NOMO-1 (cell line): ENCODE measurements at regions not wholly inside any gene's neighbourhood (a gene's known extent, or its start where the extent isn't known, plus 50 kb on each side); places are given as distances from the start of the nearest gene placed in this dataset.
A peak's percentile ranks its signal among the peaks of the same experiment; 100 is the strongest.

ENCODE experiments used
- DNase-seq, 2 experiments: peaks; one replicate each; lab custom pipeline; 2025; ENCODE audit not compliant: unreplicated experiment in 2 of 2; lab: John Stamatoyannopoulos, UW

- no peak for DNase-seq
Observed at GRCh38 chr6:40097590-40097989, 163.3 kb upstream of the MOCS1 start.

GRCh38 chr6:40083141-40083920 is 149.1 kb upstream of the MOCS1 start:
- no peak for DNase-seq

GRCh38 chr6:40082278-40083043 is 148.2 kb upstream of the MOCS1 start:
- DNase-seq: no peak

- no peak for DNase-seq
Observed at GRCh38 chr6:40077736-40078135, 143.5 kb upstream of the MOCS1 start.

- DNase-seq: no peak
Observed at GRCh38 chr6:40077315-40077714, 143.1 kb upstream of the MOCS1 start.

GRCh38 chr6:40075056-40075590 is 140.9 kb upstream of the MOCS1 start:
- no peak for DNase-seq

- DNase-seq: no peak
Observed at GRCh38 chr6:40074306-40075055, 140.2 kb upstream of the MOCS1 start.

GRCh38 chr6:40066372-40066771 is 132.1 kb upstream of the MOCS1 start:
- no peak for DNase-seq

- no peak for DNase-seq
Observed at GRCh38 chr6:40056865-40057264, 122.6 kb upstream of the MOCS1 start.

- no peak for DNase-seq
Observed at GRCh38 chr6:40054602-40055001, 120.3 kb upstream of the MOCS1 start.

- DNase-seq: no peak
Observed at GRCh38 chr6:40054186-40054585, 119.9 kb upstream of the MOCS1 start.

GRCh38 chr6:40049128-40049527 is 114.9 kb upstream of the MOCS1 start:
- DNase-seq: peak in 1 of 2 experiments; percentile 1

- DNase-seq: no peak
Observed at GRCh38 chr6:40044196-40044595, 109.9 kb upstream of the MOCS1 start.

- DNase-seq: peak; percentile 4 to 5
Observed at GRCh38 chr6:40042232-40042631, 108.0 kb upstream of the MOCS1 start.

GRCh38 chr6:40039042-40039441 is 104.8 kb upstream of the MOCS1 start:
- no peak for DNase-seq

GRCh38 chr6:40038626-40039025 is 104.4 kb upstream of the MOCS1 start:
- no peak for DNase-seq

- no peak for DNase-seq
Observed at GRCh38 chr6:40037271-40037670, 103.0 kb upstream of the MOCS1 start.

GRCh38 chr6:40036186-40036585 is 101.9 kb upstream of the MOCS1 start:
- DNase-seq: no peak

GRCh38 chr6:40028449-40028848 is 94.2 kb upstream of the MOCS1 start:
- no peak for DNase-seq

- peak in 1 of 2 experiments; percentile 10 for DNase-seq
Observed at GRCh38 chr6:40022867-40023266, 88.6 kb upstream of the MOCS1 start.

- no peak for DNase-seq
Observed at GRCh38 chr6:40020166-40020565, 85.9 kb upstream of the MOCS1 start.
